ENCODE measurements at regions not wholly inside any gene's neighbourhood (a gene's known extent, or its start where the extent isn't known, plus 50 kb on each side); places are given as distances from the start of the nearest gene placed in this dataset.
"Not testable (repeated sequence)": the region's sequence is repeated elsewhere in the genome, so short reads cannot be mapped to it uniquely, and the experiment has no call there.

GRCh38 chr17:15802917-15803316, 70.8 kb downstream of the TBC1D26 start:
- not testable (repeated sequence) for H3K27ac ChIP-seq (ENCODE audit: poor library complexity, severe bottlenecking); H3K4me1 ChIP-seq (ENCODE audit: insufficient read depth, poor library complexity, severe bottlenecking); DNase-seq (ENCODE audit: low spot score); H3K27me3 ChIP-seq (ENCODE audit: insufficient read depth, poor library complexity, severe bottlenecking); H3K4me3 ChIP-seq (ENCODE audit: severe bottlenecking); H3K9me3 ChIP-seq (ENCODE audit: severe bottlenecking); H3K36me3 ChIP-seq (ENCODE audit: low read depth)
- peak; percentile 53; the same call in 2 of the 3 replicates for ATAC-seq (ENCODE audit: low read depth)

- H3K27ac ChIP-seq (ENCODE audit: poor library complexity, severe bottlenecking); H3K9me3 ChIP-seq (ENCODE audit: severe bottlenecking); H3K4me1 ChIP-seq (ENCODE audit: insufficient read depth, poor library complexity, severe bottlenecking); H3K4me3 ChIP-seq (ENCODE audit: severe bottlenecking); DNase-seq (ENCODE audit: low spot score); ATAC-seq (ENCODE audit: low read depth); H3K27me3 ChIP-seq (ENCODE audit: insufficient read depth, poor library complexity, severe bottlenecking); H3K36me3 ChIP-seq (ENCODE audit: low read depth): not testable (repeated sequence)
These were observed 74.7 kb downstream of the TBC1D26 start for GRCh38 chr17:15806825-15807224.

- H3K36me3 ChIP-seq (ENCODE audit: low read depth); ATAC-seq (ENCODE audit: low read depth); H3K9me3 ChIP-seq (ENCODE audit: severe bottlenecking); H3K4me3 ChIP-seq (ENCODE audit: severe bottlenecking); H3K27me3 ChIP-seq (ENCODE audit: insufficient read depth, poor library complexity, severe bottlenecking); DNase-seq (ENCODE audit: low spot score); H3K27ac ChIP-seq (ENCODE audit: poor library complexity, severe bottlenecking); H3K4me1 ChIP-seq (ENCODE audit: insufficient read depth, poor library complexity, severe bottlenecking): not testable (repeated sequence)
These were observed 81.3 kb downstream of the TBC1D26 start for GRCh38 chr17:15813388-15813787.

- DNase-seq (ENCODE audit: low spot score); H3K4me1 ChIP-seq (ENCODE audit: insufficient read depth, poor library complexity, severe bottlenecking); H3K9me3 ChIP-seq (ENCODE audit: severe bottlenecking); H3K36me3 ChIP-seq (ENCODE audit: low read depth); ATAC-seq (ENCODE audit: low read depth); H3K4me3 ChIP-seq (ENCODE audit: severe bottlenecking); H3K27ac ChIP-seq (ENCODE audit: poor library complexity, severe bottlenecking); H3K27me3 ChIP-seq (ENCODE audit: insufficient read depth, poor library complexity, severe bottlenecking): not testable (repeated sequence)
These were observed 81.9 kb downstream of the TBC1D26 start for GRCh38 chr17:15814003-15814402.

- not testable (repeated sequence) for H3K27me3 ChIP-seq (ENCODE audit: insufficient read depth, poor library complexity, severe bottlenecking); ATAC-seq (ENCODE audit: low read depth); H3K9me3 ChIP-seq (ENCODE audit: severe bottlenecking); H3K4me3 ChIP-seq (ENCODE audit: severe bottlenecking); H3K36me3 ChIP-seq (ENCODE audit: low read depth); H3K27ac ChIP-seq (ENCODE audit: poor library complexity, severe bottlenecking); DNase-seq (ENCODE audit: low spot score); H3K4me1 ChIP-seq (ENCODE audit: insufficient read depth, poor library complexity, severe bottlenecking)
These were observed 85.8 kb downstream of the TBC1D26 start for GRCh38 chr17:15817861-15818260.

GRCh38 chr17:15822280-15822679, 90.2 kb downstream of the TBC1D26 start:
- not testable (repeated sequence) for ATAC-seq (ENCODE audit: low read depth)

GRCh38 chr17:15828727-15829314, 96.7 kb downstream of the TBC1D26 start:
- TF ChIP-seq CTCF (IDR thresholded peaks at IDR 0.05; ENCODE audit: poor library complexity, severe bottlenecking), result peak; percentile 92
- not testable (repeated sequence) for H3K4me3 ChIP-seq (ENCODE audit: severe bottlenecking); H3K36me3 ChIP-seq (ENCODE audit: low read depth); DNase-seq (ENCODE audit: low spot score); H3K9me3 ChIP-seq (ENCODE audit: severe bottlenecking); H3K27ac ChIP-seq (ENCODE audit: poor library complexity, severe bottlenecking); H3K4me1 ChIP-seq (ENCODE audit: insufficient read depth, poor library complexity, severe bottlenecking); H3K27me3 ChIP-seq (ENCODE audit: insufficient read depth, poor library complexity, severe bottlenecking)
- peak; percentile 98 for ATAC-seq (ENCODE audit: low read depth)

More at GRCh38 chr17:15822280-15822679, 90.2 kb downstream of the TBC1D26 start:
- not testable (repeated sequence) for H3K4me1 ChIP-seq (ENCODE audit: insufficient read depth, poor library complexity, severe bottlenecking); H3K27me3 ChIP-seq (ENCODE audit: insufficient read depth, poor library complexity, severe bottlenecking); H3K9me3 ChIP-seq (ENCODE audit: severe bottlenecking); H3K27ac ChIP-seq (ENCODE audit: poor library complexity, severe bottlenecking); H3K36me3 ChIP-seq (ENCODE audit: low read depth); DNase-seq (ENCODE audit: low spot score); H3K4me3 ChIP-seq (ENCODE audit: severe bottlenecking)

GRCh38 chr17:15830221-15830620, 98.1 kb downstream of the TBC1D26 start:
- H3K4me1 ChIP-seq (ENCODE audit: insufficient read depth, poor library complexity, severe bottlenecking); H3K36me3 ChIP-seq (ENCODE audit: low read depth); ATAC-seq (ENCODE audit: low read depth); DNase-seq (ENCODE audit: low spot score); H3K27me3 ChIP-seq (ENCODE audit: insufficient read depth, poor library complexity, severe bottlenecking); H3K9me3 ChIP-seq (ENCODE audit: severe bottlenecking); H3K4me3 ChIP-seq (ENCODE audit: severe bottlenecking); H3K27ac ChIP-seq (ENCODE audit: poor library complexity, severe bottlenecking): not testable (repeated sequence)

- H3K36me3 ChIP-seq (ENCODE audit: low read depth), result not testable (repeated sequence)
These were observed 99.1 kb downstream of the TBC1D26 start for GRCh38 chr17:15831182-15831581.

GRCh38 chr17:15832921-15833480, 100.9 kb downstream of the TBC1D26 start:
- not testable (repeated sequence) for H3K27ac ChIP-seq (ENCODE audit: poor library complexity, severe bottlenecking); H3K4me1 ChIP-seq (ENCODE audit: insufficient read depth, poor library complexity, severe bottlenecking); H3K4me3 ChIP-seq (ENCODE audit: severe bottlenecking); H3K36me3 ChIP-seq (ENCODE audit: low read depth); ATAC-seq (ENCODE audit: low read depth); DNase-seq (ENCODE audit: low spot score); H3K9me3 ChIP-seq (ENCODE audit: severe bottlenecking); H3K27me3 ChIP-seq (ENCODE audit: insufficient read depth, poor library complexity, severe bottlenecking)

More at GRCh38 chr17:15831182-15831581, 99.1 kb downstream of the TBC1D26 start:
- not testable (repeated sequence) for H3K27ac ChIP-seq (ENCODE audit: poor library complexity, severe bottlenecking); DNase-seq (ENCODE audit: low spot score); H3K4me1 ChIP-seq (ENCODE audit: insufficient read depth, poor library complexity, severe bottlenecking); H3K9me3 ChIP-seq (ENCODE audit: severe bottlenecking); H3K4me3 ChIP-seq (ENCODE audit: severe bottlenecking); H3K27me3 ChIP-seq (ENCODE audit: insufficient read depth, poor library complexity, severe bottlenecking)
- ATAC-seq (ENCODE audit: low read depth), result peak; percentile 30; the same call in 1 of the 3 replicates

GRCh38 chr17:15833890-15834289, 101.8 kb downstream of the TBC1D26 start:
- not testable (repeated sequence) for H3K4me1 ChIP-seq (ENCODE audit: insufficient read depth, poor library complexity, severe bottlenecking); DNase-seq (ENCODE audit: low spot score); H3K9me3 ChIP-seq (ENCODE audit: severe bottlenecking); H3K36me3 ChIP-seq (ENCODE audit: low read depth); H3K27me3 ChIP-seq (ENCODE audit: insufficient read depth, poor library complexity, severe bottlenecking); H3K4me3 ChIP-seq (ENCODE audit: severe bottlenecking); H3K27ac ChIP-seq (ENCODE audit: poor library complexity, severe bottlenecking); ATAC-seq (ENCODE audit: low read depth)
